DMS79 (cell line): ENCODE measurements at regions not wholly inside any gene's neighbourhood (a gene's known extent, or its start where the extent isn't known, plus 50 kb on each side); places are given as distances from the start of the nearest gene placed in this dataset.

Experiments used
- DNase-seq: peaks from one replicate; lab custom pipeline; 2025; lab: John Stamatoyannopoulos, UW

DNA sequence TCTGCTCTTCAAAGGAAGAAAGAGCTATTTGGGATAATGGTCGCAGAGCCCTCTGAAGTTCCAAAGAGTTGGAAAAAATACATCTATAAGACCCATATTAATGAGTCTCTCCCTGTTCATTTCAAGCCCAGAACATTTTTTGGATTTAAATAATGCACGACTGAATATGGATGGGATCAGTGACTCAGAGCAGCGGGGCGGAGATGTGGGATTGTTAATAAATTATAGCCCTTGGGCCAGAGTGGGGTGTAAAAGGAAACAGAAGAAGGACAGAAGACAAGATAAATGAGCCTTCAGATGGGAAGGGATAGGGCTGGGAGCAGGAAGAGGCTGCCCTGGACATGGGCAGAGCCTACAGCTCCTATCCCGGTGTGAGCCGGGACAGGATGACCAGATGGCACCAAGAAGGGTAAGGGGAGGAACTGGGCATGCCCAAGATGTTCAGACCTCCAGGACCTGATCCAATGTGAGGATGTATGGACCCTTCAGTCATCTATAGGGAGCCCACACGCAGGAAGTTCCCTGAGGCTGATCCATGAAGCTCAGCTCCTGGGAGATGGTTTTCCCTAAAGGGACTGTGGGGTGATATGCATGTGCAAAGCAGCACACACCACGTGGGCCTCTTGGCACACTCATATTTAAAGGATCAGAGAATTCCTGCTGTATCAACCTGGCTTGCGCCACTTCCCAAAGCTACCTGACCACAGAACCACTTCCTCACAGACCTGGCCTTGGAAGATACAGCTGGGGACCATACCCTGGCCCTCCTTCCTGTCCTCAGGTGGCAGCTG lies 96.1 kb upstream of the PLXNA4 start:
- no peak for DNase-seq

DNA sequence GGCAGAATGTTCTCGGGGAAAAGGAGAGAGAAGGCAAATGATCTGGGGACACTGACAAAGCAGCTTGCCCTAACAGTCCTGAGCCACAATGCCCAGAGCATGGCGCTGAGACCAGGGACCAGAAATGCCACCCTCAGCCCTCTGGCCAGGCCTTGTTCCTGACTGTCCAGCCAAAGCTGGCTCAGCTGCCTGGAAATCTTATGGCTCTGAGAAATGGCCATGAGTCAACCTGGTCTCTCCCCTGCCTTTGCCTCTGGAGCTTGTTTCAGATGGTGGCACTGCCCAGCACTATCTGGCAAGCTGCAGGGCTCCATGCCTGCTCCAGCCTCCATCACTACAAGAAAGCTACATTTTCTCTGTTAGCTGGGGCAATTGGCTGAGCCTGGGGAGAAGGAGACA lies 90.5 kb upstream of the PLXNA4 start:
- no peak for DNase-seq

DNA sequence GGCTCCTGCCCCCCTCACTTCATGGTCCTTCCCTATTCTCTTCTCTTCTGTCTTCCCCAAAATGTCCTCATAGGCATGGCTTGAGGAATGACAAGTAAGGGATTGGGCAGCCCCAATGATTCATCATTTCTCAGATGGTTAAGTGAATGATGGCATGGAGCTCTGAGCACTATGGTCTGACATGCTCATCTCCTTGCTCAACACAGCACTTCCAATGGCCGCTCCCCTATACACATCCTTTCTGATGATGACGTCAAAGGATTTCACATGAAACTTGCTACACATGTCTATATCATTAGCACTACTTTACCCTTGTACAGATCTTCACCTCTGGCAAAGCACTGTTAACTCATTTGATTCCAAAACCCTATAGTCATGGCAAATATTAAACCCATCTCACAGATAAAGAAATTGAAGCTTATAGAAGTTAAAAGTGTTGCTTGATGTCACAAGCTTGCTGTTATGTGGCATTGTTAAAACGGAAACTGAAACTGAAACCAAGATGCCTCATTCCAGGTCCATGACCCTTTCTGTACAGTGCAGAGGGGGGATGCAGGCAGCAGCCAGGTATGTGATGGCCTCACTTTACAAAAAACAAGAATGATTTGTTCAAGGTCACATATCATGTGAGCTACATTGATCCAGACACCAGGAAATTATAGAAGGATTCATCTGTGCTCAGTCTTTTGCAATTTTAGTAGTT lies 90.0 kb upstream of the PLXNA4 start:
- DNase-seq: peak; percentile 12

DNA sequence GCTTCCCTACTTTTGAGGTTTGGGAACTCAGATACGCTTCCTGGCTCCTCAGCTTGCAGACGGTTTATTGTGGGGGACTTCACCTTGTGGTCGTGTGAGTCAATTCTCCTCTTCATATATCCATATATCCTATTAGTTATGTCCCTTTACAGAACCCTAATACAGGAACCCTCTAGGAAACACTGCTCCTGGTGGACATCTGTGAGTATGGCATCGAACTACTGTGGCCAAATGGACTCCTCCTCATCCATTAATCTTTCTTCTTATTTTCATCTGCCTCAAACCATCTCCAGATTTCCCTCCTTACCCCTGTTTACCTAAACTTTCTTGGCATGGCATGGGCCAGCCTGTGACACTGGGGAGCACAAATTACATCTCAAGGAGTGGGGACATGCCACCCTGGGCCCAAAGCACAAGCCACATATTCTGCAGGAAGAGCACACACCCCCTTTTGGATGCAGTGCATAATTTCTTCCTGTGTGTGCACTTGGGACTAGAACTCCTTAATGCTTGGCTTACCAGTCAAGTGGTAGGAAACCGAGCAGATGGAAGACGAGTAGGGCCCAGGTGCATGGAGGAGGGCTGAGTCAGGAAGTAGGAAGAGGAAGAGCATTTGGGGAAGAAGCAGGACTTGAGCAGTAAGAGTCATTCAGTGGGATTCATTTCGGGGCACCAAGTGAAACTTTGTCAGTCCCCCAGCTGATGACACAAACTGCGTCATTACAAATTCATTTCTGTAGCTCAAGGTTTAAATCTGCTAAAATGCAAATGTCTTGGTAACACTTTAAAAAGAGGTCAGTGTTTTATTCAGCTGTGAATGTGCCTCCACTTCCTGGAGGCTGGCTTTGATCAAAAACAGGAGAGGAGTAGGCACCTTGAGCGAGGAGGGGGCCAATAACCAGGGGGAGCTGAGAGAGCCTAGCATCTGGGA lies 80.8 kb upstream of the PLXNA4 start:
- peak; percentile 78 for DNase-seq

DNA sequence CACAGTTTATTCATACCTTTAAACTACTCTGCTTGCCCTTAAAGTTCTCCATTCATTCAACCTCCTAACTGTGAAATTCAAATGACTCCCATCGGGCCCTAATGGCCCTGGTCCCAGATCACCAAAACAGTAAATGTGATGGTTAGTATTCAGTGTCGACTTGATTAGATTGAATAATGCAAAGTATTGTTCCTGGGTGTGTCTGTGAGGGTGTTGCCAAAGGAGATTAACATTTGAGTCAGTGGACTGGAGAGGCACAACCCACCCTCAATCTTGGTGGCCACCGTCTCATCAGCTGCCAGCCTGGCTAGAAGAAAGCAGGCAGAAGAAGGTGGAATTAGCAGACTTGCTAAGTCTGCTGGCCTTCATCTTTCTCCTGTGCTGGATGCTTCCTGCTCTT lies 80.1 kb upstream of the PLXNA4 start:
- no peak for DNase-seq

GRCh38 chr7:132655131-132655727 lies 79.0 kb upstream of the PLXNA4 start:
- DNase-seq: no peak

- DNase-seq: no peak
Measured at GRCh38 chr7:132654150-132654549, 77.9 kb upstream of the PLXNA4 start.

GRCh38 chr7:132653366-132653930 lies 77.2 kb upstream of the PLXNA4 start:
- no peak for DNase-seq

DNA sequence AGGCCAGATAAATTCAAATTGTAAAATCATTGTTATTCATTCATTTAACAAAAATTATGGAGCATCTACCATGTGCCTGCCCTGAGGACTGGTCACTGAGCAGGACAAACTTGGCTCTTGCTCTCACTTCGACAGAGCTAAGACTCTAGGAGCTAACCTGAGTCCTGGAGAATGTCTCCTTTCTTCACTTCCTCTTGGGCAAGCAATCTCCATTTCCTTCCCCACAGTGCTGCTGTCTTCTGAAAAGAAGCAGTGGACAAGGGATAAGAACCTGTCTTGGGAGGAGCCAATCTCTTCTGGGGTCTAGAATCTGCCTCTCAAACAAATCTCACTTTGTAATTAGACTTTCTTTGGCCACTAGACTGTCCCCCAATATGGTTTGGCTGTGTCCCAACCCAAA lies 76.2 kb upstream of the PLXNA4 start:
- no peak for DNase-seq

DNA sequence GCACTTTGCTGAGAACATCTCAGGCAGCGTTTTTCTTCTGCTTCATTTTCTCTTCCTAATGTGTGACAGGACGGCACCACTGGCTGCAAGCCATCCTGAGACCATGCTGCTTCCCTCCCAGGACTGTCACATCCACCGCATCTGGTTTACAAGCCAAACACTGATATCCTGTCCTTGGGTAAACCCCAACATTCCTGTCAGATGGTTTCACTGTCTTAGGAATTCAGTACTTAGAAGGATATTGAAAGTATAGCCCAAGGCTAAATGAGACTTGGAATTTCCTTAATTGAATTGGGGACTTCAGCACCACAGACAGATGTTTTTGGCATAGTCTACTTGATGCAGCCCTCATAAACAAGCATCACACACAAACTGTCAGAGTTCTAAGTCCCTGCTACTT lies 74.2 kb upstream of the PLXNA4 start:
- DNase-seq: no peak

DNA sequence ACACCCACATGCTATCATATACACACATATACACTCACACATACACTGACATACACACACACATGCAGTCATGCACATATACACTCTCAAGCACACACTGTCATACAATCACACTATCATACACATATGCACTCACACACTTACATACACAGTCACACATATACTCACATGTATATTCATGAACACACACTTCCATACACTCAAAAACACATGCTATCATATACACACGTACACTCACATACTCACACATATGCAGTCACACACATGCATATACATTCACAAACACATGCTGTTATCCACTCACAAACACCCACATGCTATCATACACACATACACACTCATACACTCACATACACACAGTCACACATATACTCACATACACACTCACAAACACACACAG lies 71.0 kb upstream of the PLXNA4 start:
- no peak for DNase-seq

DNA sequence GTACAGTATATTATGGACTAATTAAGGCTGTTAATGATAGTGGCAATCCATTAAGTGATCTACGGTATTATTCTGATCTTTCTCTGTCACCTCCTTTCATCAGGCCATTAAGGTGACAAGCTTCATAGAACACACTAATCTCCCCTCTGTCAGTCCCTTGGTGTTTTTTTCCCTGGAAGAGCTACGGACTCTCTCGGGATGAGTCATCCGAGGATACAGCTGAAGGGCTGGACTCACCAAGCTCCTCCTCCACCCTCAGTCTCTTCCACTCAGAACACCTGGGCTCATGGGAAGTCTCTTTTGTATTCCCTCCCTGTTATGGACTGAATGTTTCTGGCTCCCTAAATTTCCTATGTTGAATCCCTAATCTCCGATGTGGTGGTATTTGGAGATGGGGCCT lies 69.8 kb upstream of the PLXNA4 start:
- no peak for DNase-seq

- no peak for DNase-seq
Measured at GRCh38 chr7:132643302-132643701, 67.0 kb upstream of the PLXNA4 start.

DNA sequence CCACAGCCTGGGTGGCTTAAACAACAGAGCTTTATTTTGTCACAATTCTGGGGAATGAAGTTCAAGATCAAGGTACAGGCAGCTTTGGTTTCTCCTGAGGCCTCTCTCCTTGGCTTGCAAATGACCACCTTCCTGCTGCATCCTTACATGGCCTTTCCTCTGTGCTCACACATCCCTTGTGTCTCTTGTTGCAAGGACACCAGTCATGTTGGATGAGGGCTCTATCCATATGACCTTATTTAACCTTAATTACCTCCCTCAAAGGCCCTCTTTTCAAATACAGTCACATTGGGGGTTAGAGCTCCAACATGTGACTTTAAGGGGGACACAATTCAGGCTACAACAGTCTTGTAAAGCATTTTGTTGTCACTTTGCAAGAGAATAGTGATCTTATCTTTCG lies 65.0 kb upstream of the PLXNA4 start:
- DNase-seq: no peak

- no peak for DNase-seq
Measured at GRCh38 chr7:132639983-132640382, 63.7 kb upstream of the PLXNA4 start.

DNA sequence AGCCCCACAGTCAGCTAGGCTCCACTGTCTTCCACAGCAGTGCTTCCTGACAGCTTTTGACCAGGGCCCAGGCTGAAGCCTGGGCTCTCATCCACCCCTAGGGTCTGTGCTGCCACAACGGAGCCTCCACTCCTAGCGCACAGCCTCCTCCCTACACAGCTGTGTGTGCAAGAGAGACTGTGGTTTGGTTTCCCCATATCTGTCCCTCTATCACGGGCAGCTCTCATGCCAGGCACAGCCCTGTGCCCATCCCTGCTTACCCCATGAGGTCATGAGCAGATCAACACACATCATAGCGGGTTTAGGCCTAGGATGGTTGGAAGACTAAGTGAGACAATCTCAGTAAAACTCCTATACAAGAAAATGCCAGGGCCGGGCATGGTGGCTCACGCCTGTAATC lies 61.7 kb upstream of the PLXNA4 start:
- DNase-seq: no peak

- no peak for DNase-seq
Measured at GRCh38 chr7:132636581-132636980, 60.3 kb upstream of the PLXNA4 start.

GRCh38 chr7:132635127-132635526 lies 58.9 kb upstream of the PLXNA4 start:
- DNase-seq: no peak

GRCh38 chr7:132630834-132631233 lies 54.6 kb upstream of the PLXNA4 start:
- no peak for DNase-seq
